Transverse colon (tissue), 4 donors: ENCODE measurements at regions not wholly inside any gene's neighbourhood (a gene's known extent, or its start where the extent isn't known, plus 50 kb on each side); places are given as distances from the start of the nearest gene placed in this dataset.

Experiments
- DNase-seq: peaks from one replicate; pipeline ENCODE4 v3.0.0-alpha.2; 2019
- H3K27ac ChIP-seq, 4 donors: fragments of 200-600 bp; sonication (generic); 2 replicates each; pipeline ENCODE4 v1.5.1; 2016 to 2018; ENCODE audit warnings: inconsistent platforms in 4 of 4
- H3K27me3 ChIP-seq: fragments of 200-600 bp; sonication (generic); 2 replicates; pipeline ENCODE4 v1.5.1; 2017; ENCODE audit warnings: inconsistent platforms
- H3K36me3 ChIP-seq, 4 donors: fragments of 200-600 bp; sonication (generic); 2 replicates each; pipeline ENCODE4 v1.5.1; 2017 to 2019; ENCODE audit warnings: inconsistent platforms in 4 of 4
- H3K4me1 ChIP-seq, 4 donors: fragments of 200-600 bp; sonication (generic); 2 replicates each; pipeline ENCODE4 v1.5.1; 2017 to 2020; ENCODE audit warnings: inconsistent platforms in 4 of 4
- H3K4me3 ChIP-seq, 4 donors: fragments of 200-600 bp; sonication (generic); 1 replicate in 1 of 4; 2 replicates in 3 of 4; pipeline versions ENCODE4 v1.5.1 to v1.6.1; 2017 to 2019; ENCODE audit warnings: inconsistent platforms in 4 of 4
- H3K9me3 ChIP-seq, 2 donors: fragments of 200-600 bp; sonication (generic); 2 replicates each; pipeline ENCODE4 v1.5.1; 2017 to 2019; ENCODE audit warnings: inconsistent platforms in 2 of 2
- EP300 ChIP-seq: sonication (generic); formaldehyde crosslinking; IDR thresholded peaks from one replicate; pipeline ENCODE4 v1.6.1; 2017; ENCODE audit warnings: antibody characterized with exemption, low read depth
- POLR2A ChIP-seq: fragments of 450-650 bp; IDR thresholded peaks from one replicate; pipeline ENCODE4 v1.6.1; 2016; ENCODE audit warnings: antibody characterized with exemption, mild to moderate bottlenecking, moderate library complexity
- POLR2AphosphoS5 ChIP-seq, 3 donors: sonication (generic); formaldehyde crosslinking; IDR thresholded peaks; one replicate each; pipeline ENCODE4 v1.6.1; 2016; ENCODE audit warnings: antibody characterized with exemption in 3 of 3
- WGBS, 2 donors: methylation state at CpG; one replicate each; pipeline ENCODE4 v1.1.5; 2018; ENCODE audit warnings: low coverage in 1 of 2; 5-methylcytosine and 5-hydroxymethylcytosine counted together
- in situ Hi-C, 4 donors: fragments of 200-750 bp; cut with MboI; loops; one replicate each; pipeline versions ENCODE4 v1.15.0 to v1.15.1; 2017; ENCODE audit warnings: low sequenced_read_pairs in 3 of 4, low pct_ligation_motif_present in 1 of 4, low pct_unique_long_range_greater_than_20kb in 1 of 4
- intact Hi-C: fragments of 100-400 bp; cut with DNase I; formaldehyde crosslinking; loops from one replicate; pipeline ENCODE4 v1.15.1; 2023; ENCODE audit warnings: low total_unique reads
- TF ChIP-seq, protein P1 (sequence below), 5 experiments: fragments of 200-600 bp in 3 of 5; fragments of 450-650 bp in 2 of 5; sonication (generic) in 3 of 5; IDR thresholded peaks; 1 replicate in 2 of 5; 2 replicates in 3 of 5; pipeline ENCODE4 v1.5.1; 2016 to 2017; ENCODE audit warnings: antibody characterized with exemption in 5 of 5, inconsistent platforms in 3 of 5, mild to moderate bottlenecking in 2 of 5, moderate library complexity in 1 of 5

DNA sequence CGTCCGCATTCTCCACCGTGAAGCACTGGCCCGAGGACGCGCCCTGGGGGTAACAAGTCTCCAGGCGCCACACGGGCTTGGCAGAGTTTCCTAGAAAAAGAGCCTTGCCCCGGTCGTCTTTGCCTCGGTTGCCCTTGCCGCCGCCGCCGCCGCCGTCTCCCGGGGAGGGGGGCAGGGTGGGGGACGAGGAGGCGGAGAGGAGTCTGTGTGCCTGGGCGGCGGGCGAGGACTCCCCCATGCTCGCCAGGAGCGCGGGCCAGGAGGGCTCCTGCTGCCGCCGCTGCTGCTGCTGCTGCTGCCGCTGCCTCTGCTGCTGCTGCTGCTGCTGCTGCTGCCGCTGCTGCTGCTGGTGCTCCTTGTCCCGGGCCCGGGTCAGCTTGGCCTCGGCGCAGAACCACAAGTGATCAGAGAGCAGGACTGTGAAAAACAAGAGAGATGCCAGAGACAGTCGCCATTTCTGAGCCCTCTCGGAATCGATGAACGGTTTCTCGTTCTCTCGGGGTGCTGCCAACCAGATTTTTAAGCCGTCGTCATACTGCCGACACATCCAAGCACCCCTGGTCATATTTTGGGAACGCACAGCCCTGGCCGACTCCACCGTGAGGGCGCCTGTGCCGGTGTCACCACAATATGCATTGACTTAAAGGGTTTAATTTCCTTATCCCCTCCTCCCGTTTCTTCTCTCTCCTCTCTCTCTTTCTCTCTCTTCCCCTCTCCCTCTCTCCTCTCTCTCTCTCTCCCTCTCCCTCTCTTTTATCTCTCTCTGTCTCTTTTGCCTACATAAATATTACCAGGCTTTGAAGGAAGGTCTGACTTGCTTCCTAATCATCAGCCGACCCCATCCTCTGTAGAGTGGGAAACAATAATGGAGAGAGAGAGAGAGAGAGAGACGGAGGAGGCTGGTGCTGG lies 349.1 kb downstream of the LIG4 start:
- TF ChIP-seq, protein P1, sequence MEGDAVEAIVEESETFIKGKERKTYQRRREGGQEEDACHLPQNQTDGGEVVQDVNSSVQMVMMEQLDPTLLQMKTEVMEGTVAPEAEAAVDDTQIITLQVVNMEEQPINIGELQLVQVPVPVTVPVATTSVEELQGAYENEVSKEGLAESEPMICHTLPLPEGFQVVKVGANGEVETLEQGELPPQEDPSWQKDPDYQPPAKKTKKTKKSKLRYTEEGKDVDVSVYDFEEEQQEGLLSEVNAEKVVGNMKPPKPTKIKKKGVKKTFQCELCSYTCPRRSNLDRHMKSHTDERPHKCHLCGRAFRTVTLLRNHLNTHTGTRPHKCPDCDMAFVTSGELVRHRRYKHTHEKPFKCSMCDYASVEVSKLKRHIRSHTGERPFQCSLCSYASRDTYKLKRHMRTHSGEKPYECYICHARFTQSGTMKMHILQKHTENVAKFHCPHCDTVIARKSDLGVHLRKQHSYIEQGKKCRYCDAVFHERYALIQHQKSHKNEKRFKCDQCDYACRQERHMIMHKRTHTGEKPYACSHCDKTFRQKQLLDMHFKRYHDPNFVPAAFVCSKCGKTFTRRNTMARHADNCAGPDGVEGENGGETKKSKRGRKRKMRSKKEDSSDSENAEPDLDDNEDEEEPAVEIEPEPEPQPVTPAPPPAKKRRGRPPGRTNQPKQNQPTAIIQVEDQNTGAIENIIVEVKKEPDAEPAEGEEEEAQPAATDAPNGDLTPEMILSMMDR (IDR thresholded peaks at IDR 0.05) = no peak
- TF ChIP-seq EP300 (no peak), POLR2A (no peak), POLR2AphosphoS5 (IDR thresholded peaks at IDR 0.05) (no peak)
- no peak for DNase-seq
- Histone ChIP-seq H3K9me3 (no peaks in the 10 kb centered on the region), H3K4me1 (peaks cover 0 to 8% (median 6%) of the 10 kb centered on the region in 4 donors), H3K27me3 (peaks cover 64% of the 10 kb centered on the region), H3K4me3 (peak overlapping the region in 2 of 4 donors; percentile 4 to 39), H3K27ac (no peak overlapping the region), H3K36me3 (no peaks in the 10 kb centered on the region)
- WGBS, 2 donors = 2 to 11% methylated on average over 9 to 45 of the region's 51 CpGs
- intact Hi-C loops = no loop called here
- in situ Hi-C loops = no loop called here

DNA sequence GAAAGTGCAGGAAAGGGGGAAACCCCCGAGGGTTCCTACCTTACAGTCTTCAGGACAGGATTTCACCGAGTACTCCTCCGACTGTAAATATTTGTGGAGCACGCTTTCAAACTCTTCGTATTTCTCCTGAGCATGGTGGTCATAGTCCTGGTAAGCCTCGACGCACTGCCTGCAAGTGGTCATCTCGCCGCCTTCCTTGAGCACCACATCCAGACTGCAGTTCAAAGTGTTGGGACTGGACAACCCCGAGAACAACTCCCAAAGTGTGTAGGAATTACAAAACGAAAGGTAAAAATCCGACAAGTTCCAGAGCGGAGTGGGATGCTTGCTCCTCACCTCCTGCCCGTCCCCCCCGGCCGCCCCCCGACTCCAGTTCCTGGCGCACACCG lies 349.7 kb downstream of the LIG4 start:
- Histone ChIP-seq H3K27me3 (peaks cover 64% of the 10 kb centered on the region), H3K4me3 (peak overlapping the region in 1 of 4 donors; percentile 21), H3K36me3 (no peaks in the 10 kb centered on the region), H3K27ac (no peak overlapping the region), H3K4me1 (peaks cover 0 to 8% (median 6%) of the 10 kb centered on the region in 4 donors), H3K9me3 (no peaks in the 10 kb centered on the region)
- TF ChIP-seq POLR2A = no peak
- TF ChIP-seq EP300 = no peak
- TF ChIP-seq POLR2AphosphoS5 (IDR thresholded peaks at IDR 0.05) = no peak
- TF ChIP-seq, protein P1 (IDR thresholded peaks at IDR 0.05) = no peak
- intact Hi-C loops = no loop called here
- in situ Hi-C loops = no loop called here
- 24 to 25% methylated on average over 5 to 19 of the region's 19 CpGs for WGBS, 2 donors
- no peak for DNase-seq

DNA sequence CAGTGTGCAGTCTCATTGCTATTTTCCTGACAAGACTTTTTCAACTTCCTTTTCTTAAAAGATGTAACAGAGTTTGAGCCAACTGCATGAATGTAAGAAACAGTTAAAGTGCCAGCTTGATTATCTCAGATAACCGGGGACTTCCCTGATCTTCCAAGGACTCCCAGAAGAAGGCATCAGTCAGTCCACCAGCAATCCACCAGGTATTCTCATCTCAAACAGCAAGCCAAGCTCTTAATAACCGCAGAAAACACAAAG lies 350.1 kb downstream of the LIG4 start:
- Histone ChIP-seq H3K4me3 (no peak overlapping the region), H3K27me3 (peaks cover 62% of the 10 kb centered on the region), H3K4me1 (peaks cover 0 to 8% (median 6%) of the 10 kb centered on the region in 4 donors), H3K9me3 (no peaks in the 10 kb centered on the region), H3K27ac (no peak overlapping the region), H3K36me3 (no peaks in the 10 kb centered on the region)
- intact Hi-C loops = no loop called here
- TF ChIP-seq EP300 (no peak), POLR2A (no peak), POLR2AphosphoS5 (IDR thresholded peaks at IDR 0.05) (no peak)
- TF ChIP-seq, protein P1 (IDR thresholded peaks at IDR 0.05) = no peak
- DNase-seq = no peak
- in situ Hi-C loops = no loop called here
- WGBS, 2 donors = 13 to 34% methylated on average over 1 to 2 of the region's 2 CpGs

DNA sequence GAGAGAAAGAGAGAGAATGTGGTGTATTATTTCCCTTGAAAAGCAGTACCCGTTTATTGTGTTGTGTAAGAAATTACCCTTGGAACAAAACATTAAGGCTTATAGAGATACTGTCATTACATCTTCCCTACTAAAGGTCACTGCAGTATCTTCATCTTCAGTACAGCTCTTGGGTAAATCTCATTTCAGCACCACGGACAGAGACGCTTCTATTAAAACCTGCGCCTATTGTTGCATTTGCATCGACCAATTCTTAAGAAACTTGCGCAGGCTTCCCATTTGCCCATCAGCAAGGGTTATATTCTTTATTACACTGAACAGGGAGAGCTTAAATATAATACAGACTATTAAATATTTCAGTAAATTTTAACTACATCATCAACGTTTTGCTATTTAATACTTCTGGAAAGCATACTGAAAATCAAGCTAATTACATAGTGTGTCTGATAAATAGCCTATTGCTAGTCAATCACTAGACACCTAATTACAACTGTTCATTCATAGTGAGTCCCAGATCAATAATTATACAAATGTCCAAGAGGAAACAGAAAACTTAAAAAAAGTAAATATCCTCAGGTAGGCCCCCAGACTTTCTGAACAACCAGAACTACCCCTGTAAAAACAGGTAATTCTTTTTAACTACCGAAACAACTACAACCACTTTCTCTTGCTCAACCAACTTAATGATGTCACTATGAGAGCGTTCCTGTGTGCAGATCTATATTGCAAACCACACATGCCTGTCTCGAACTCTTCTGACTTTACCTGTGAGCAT lies 350.6 kb downstream of the LIG4 start:
- H3K27me3 ChIP-seq = peaks cover 56% of the 10 kb centered on the region
- no peaks in the 10 kb centered on the region for H3K36me3 ChIP-seq
- no peak overlapping the region for H3K27ac ChIP-seq
- TF ChIP-seq, protein P1 (IDR thresholded peaks at IDR 0.05) = no peak
- TF ChIP-seq EP300 (no peak), POLR2AphosphoS5 (IDR thresholded peaks at IDR 0.05) (no peak), POLR2A (no peak)
- no peaks in the 10 kb centered on the region for H3K9me3 ChIP-seq
- in situ Hi-C loops (no loop called here), intact Hi-C loops (no loop called here)
- no peak overlapping the region for H3K4me3 ChIP-seq
- H3K4me1 ChIP-seq = peaks cover 0 to 8% (median 6%) of the 10 kb centered on the region in 4 donors
- DNase-seq = no peak
- WGBS, 2 donors = 16 to 35% methylated on average over 9 to 10 of the region's 10 CpGs
